Sigmoid colon (tissue), 6 donors: ENCODE measurements at regions not wholly inside any gene's neighbourhood (a gene's known extent, or its start where the extent isn't known, plus 50 kb on each side); places are given as distances from the start of the nearest gene placed in this dataset.

Source experiments
- DNase-seq: peaks from one replicate; pipeline ENCODE4 v3.0.0-alpha.2; 2019
- H3K27ac ChIP-seq, 4 donors: fragments of 200-600 bp; sonication (generic); one replicate each; pipeline ENCODE4 v1.5.1; 2016 to 2019; ENCODE audit warnings: mild to moderate bottlenecking in 1 of 4
- H3K27me3 ChIP-seq, 3 donors: fragments of 200-600 bp; sonication (generic); one replicate each; pipeline ENCODE4 v1.5.1; 2019; ENCODE audit warnings: mild to moderate bottlenecking in 1 of 3
- H3K36me3 ChIP-seq, 4 donors: fragments of 200-600 bp; sonication (generic); one replicate each; pipeline ENCODE4 v1.5.1; 2016 to 2019
- H3K4me1 ChIP-seq, 4 donors: fragments of 200-600 bp; sonication (generic); one replicate each; pipeline ENCODE4 v1.5.1; 2017 to 2019
- H3K4me3 ChIP-seq, 4 donors: fragments of 200-600 bp; sonication (generic); one replicate each; pipeline ENCODE4 v1.5.1; 2017 to 2019; ENCODE audit warnings: mild to moderate bottlenecking in 2 of 4, moderate library complexity in 1 of 4
- H3K9me3 ChIP-seq, 4 donors: fragments of 200-600 bp in 3 of 4; sonication (generic) in 3 of 4; one replicate each; pipeline versions ENCODE4 v1.5.1 to v1.6.1; 2013 to 2019
- CTCF ChIP-seq, 4 experiments: fragments of 450-650 bp in 3 of 4; fragments of 200-600 bp in 1 of 4; IDR thresholded peaks; one replicate each; pipeline ENCODE4 v1.5.1; 2016 to 2019; ENCODE audit warnings: antibody characterized with exemption in 4 of 4, mild to moderate bottlenecking in 3 of 4, moderate library complexity in 2 of 4
- EP300 ChIP-seq, 4 donors: sonication (generic); formaldehyde crosslinking; IDR thresholded peaks; one replicate each; pipeline ENCODE4 v1.6.1; 2017; ENCODE audit warnings: antibody characterized with exemption in 4 of 4
- POLR2A ChIP-seq, 2 donors: fragments of 450-650 bp; IDR thresholded peaks; one replicate each; pipeline ENCODE4 v1.6.1; 2016; ENCODE audit warnings: antibody characterized with exemption in 2 of 2, mild to moderate bottlenecking in 2 of 2, moderate library complexity in 2 of 2
- POLR2AphosphoS5 ChIP-seq, 4 donors: sonication (generic); formaldehyde crosslinking; IDR thresholded peaks; one replicate each; pipeline ENCODE4 v1.6.1; 2017; ENCODE audit warnings: antibody characterized with exemption in 4 of 4
- WGBS, 2 donors: extraction: QIAGEN DNeasy Blood & Tissue Kit; methylation state at CpG; one replicate each; pipeline ENCODE4 v1.1.7; 2013; 5-methylcytosine and 5-hydroxymethylcytosine counted together
- intact Hi-C: fragments of 100-400 bp; cut with DNase I; formaldehyde crosslinking; loops from one replicate; pipeline ENCODE4 v1.15.1; 2023
- donor health status: healthy with polysubstance abuse.
- donor health status: healthy.

- TF ChIP-seq CTCF (IDR thresholded peaks at IDR 0.05) (no peak), POLR2A (IDR thresholded peaks at IDR 0.05) (no peak), POLR2AphosphoS5 (IDR thresholded peaks at IDR 0.05) (no peak), EP300 (IDR thresholded peaks at IDR 0.05) (no peak)
- Histone ChIP-seq H3K9me3 (no peaks in the 10 kb centered on the region), H3K4me3 (no peak overlapping the region), H3K27ac (no peak overlapping the region), H3K27me3 (no peaks in the 10 kb centered on the region), H3K36me3 (no peaks in the 10 kb centered on the region), H3K4me1 (no peaks in the 10 kb centered on the region)
- intact Hi-C loops = no loop called here
- 85% methylated on average over 6 of the region's 6 CpGs for WGBS, 2 donors
- DNase-seq = no peak
Measured at GRCh38 chr9:90511711-90512110, 130.9 kb downstream of the DIRAS2 start.

- no peak for TF ChIP-seq POLR2A (IDR thresholded peaks at IDR 0.05)
- TF ChIP-seq POLR2AphosphoS5 (IDR thresholded peaks at IDR 0.05) = no peak
- no peak for TF ChIP-seq EP300 (IDR thresholded peaks at IDR 0.05)
- no peak for TF ChIP-seq CTCF (IDR thresholded peaks at IDR 0.05)
- no peak for DNase-seq
Measured at GRCh38 chr9:90514877-90515276, 127.7 kb downstream of the DIRAS2 start.

GRCh38 chr9:90515510-90515909 lies 127.1 kb downstream of the DIRAS2 start:
- no peak overlapping the region for H3K4me3 ChIP-seq
- H3K9me3 ChIP-seq = no peaks in the 10 kb centered on the region
- no peak overlapping the region for H3K27ac ChIP-seq
- no peak for DNase-seq
- H3K36me3 ChIP-seq = no peaks in the 10 kb centered on the region
- no peaks in the 10 kb centered on the region for H3K4me1 ChIP-seq
- 47 to 77% methylated on average over 5 of the region's 5 CpGs for WGBS, 2 donors
- intact Hi-C loops = no loop called here
- H3K27me3 ChIP-seq = no peaks in the 10 kb centered on the region
- TF ChIP-seq EP300 (IDR thresholded peaks at IDR 0.05) (no peak), POLR2AphosphoS5 (IDR thresholded peaks at IDR 0.05) (no peak)

More at GRCh38 chr9:90514877-90515276, 127.7 kb downstream of the DIRAS2 start:
- intact Hi-C loops = no loop called here
- H3K4me1 ChIP-seq = no peaks in the 10 kb centered on the region
- no peaks in the 10 kb centered on the region for H3K27me3 ChIP-seq
- H3K4me3 ChIP-seq = no peak overlapping the region
- no peaks in the 10 kb centered on the region for H3K9me3 ChIP-seq
- WGBS, 2 donors = 85 to 87% methylated on average over 3 of the region's 3 CpGs
- no peaks in the 10 kb centered on the region for H3K36me3 ChIP-seq
- H3K27ac ChIP-seq = no peak overlapping the region

GRCh38 chr9:90517103-90517502 lies 125.5 kb downstream of the DIRAS2 start:
- Histone ChIP-seq H3K27me3 (no peaks in the 10 kb centered on the region), H3K4me1 (no peaks in the 10 kb centered on the region), H3K9me3 (no peaks in the 10 kb centered on the region), H3K4me3 (no peak overlapping the region), H3K36me3 (no peaks in the 10 kb centered on the region), H3K27ac (no peak overlapping the region)
- intact Hi-C loops = no loop called here
- TF ChIP-seq POLR2AphosphoS5 (IDR thresholded peaks at IDR 0.05) (no peak), EP300 (IDR thresholded peaks at IDR 0.05) (no peak), POLR2A (IDR thresholded peaks at IDR 0.05) (no peak), CTCF (IDR thresholded peaks at IDR 0.05) (no peak)
- no peak for DNase-seq
- WGBS, 2 donors = 17 to 59% methylated on average over 2 of the region's 2 CpGs

- Histone ChIP-seq H3K27me3 (peaks cover 0 to 4% (median 0%) of the 10 kb centered on the region in 3 donors), H3K9me3 (no peaks in the 10 kb centered on the region), H3K36me3 (no peaks in the 10 kb centered on the region), H3K4me3 (no peak overlapping the region), H3K4me1 (no peaks in the 10 kb centered on the region), H3K27ac (no peak overlapping the region)
- TF ChIP-seq CTCF (IDR thresholded peaks at IDR 0.05) = no peak
- TF ChIP-seq EP300 (IDR thresholded peaks at IDR 0.05) = no peak
- no peak for TF ChIP-seq POLR2A (IDR thresholded peaks at IDR 0.05)
- no peak for TF ChIP-seq POLR2AphosphoS5 (IDR thresholded peaks at IDR 0.05)
- 78 to 83% methylated on average over 7 of the region's 7 CpGs for WGBS, 2 donors
- intact Hi-C loops = no loop called here
- DNase-seq = no peak
Measured at GRCh38 chr9:90521811-90522570, 120.6 kb downstream of the DIRAS2 start.
